ENCODE measurements at regions not wholly inside any gene's neighbourhood (a gene's known extent, or its start where the extent isn't known, plus 50 kb on each side); places are given as distances from the start of the nearest gene placed in this dataset.
"Not testable (repeated sequence)": the region's sequence is repeated elsewhere in the genome, so short reads cannot be mapped to it uniquely, and the experiment has no call there.

GRCh38 chr13:75961911-75962310, 325.8 kb downstream of the LMO7 start:
- no peak for DNase-seq

- no peak for DNase-seq
Measured at GRCh38 chr13:75960538-75960994, 324.4 kb downstream of the LMO7 start.

- DNase-seq: no peak
Measured at GRCh38 chr13:75959861-75960481, 323.8 kb downstream of the LMO7 start.

GRCh38 chr13:75953589-75953988, 317.5 kb downstream of the LMO7 start:
- not testable (repeated sequence) for DNase-seq

- DNase-seq: no peak
Measured at GRCh38 chr13:75947448-75947847, 311.3 kb downstream of the LMO7 start.

- DNase-seq: no peak
Measured at GRCh38 chr13:75946536-75947284, 310.6 kb downstream of the LMO7 start.

DNA sequence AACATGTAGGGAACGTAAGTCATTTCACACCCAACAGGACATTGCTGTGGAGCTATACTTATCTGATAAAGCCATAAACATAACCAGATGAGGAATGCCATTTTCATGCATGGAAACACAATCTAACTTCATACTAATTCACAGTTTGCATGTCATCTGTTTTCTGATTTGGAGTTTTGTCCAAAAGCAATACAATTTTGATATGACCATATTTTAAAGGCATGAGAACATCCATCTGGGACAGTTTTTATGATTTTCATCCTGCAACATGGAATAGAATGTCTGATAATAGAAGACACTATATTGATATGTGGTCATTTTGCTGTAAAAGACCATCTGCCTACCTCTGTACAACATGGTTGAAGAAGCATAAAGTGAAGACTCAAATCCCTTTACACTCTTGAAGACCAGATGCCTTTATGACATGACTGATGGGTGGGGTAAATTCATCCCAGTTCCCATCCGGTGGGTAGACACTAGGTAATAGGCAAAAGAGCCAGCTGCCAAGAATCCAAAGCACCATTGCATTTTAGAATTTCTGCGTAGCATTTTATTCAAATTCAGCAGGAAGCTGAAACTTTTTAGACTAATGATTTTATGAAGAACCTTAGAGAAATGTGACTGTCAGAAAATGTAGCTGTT, 309.8 kb downstream of the LMO7 start:
- no peak for DNase-seq

GRCh38 chr13:75938811-75939560, 302.9 kb downstream of the LMO7 start:
- no peak for DNase-seq

DNA sequence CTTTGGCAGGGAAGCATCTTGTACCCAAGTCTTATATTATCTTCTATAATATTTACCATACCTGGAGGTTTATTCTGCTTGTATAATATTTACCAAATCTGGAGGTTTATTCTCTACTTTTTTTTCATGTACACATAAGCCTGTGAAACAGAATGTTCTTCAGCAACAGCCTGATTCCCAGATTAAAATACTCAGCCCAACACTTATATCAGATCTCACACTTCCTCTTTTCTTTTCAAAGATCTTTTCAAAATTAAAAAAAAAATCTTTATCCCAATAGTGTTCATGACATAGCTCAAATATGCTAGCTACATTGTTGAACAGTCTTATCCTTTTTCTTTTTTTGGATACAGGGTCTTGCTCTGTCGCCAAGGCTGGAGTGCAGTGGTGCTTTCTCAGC, 300.7 kb downstream of the LMO7 start:
- DNase-seq: no peak

DNA sequence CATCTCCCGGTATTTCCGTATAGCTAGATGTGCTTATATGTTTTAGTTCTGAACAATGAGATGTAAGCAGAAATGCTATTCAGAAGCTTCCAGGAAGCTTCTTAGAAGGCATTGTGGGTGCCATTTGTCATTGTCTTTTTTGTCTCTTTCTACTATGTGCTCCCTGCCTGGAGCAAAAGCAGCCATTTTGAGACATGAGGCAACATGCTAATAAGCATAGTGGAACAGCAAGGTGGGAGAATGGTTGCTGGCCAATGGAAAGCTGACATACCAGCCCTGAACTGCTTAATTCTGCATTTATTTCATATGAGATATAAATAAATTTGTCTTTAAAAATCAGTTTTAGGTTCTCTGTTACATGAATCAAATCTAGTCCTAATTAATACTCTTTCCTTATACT, 299.7 kb downstream of the LMO7 start:
- no peak for DNase-seq

- DNase-seq: no peak
Measured at GRCh38 chr13:75934889-75935288, 298.8 kb downstream of the LMO7 start.

GRCh38 chr13:75932636-75933035, 296.5 kb downstream of the LMO7 start:
- no peak for DNase-seq

- no peak for DNase-seq
Measured at GRCh38 chr13:75931116-75931515, 295.0 kb downstream of the LMO7 start.

DNA sequence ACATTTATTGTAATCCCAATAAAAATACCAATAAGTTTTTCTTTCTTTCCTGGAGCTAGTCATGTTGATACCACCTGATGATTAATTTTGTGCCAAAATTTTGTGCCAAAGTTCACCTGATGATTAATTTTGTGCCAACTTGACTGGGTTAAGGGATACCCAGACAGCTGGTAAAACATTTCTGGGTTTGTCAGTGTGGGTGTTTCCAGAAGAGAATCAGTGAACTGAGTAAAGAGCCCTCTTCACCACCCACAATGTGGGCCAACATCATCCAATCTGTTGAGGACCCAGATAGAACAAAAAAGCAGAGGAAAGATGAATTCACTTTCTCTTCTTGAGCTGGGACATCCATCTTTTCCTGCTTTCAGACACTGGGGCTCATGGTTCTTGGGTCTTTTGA, 292.9 kb downstream of the LMO7 start:
- no peak for DNase-seq

GRCh38 chr13:75927183-75927669, 291.1 kb downstream of the LMO7 start:
- DNase-seq: no peak

GRCh38 chr13:75920536-75920935, 284.4 kb downstream of the LMO7 start:
- no peak for DNase-seq

DNA sequence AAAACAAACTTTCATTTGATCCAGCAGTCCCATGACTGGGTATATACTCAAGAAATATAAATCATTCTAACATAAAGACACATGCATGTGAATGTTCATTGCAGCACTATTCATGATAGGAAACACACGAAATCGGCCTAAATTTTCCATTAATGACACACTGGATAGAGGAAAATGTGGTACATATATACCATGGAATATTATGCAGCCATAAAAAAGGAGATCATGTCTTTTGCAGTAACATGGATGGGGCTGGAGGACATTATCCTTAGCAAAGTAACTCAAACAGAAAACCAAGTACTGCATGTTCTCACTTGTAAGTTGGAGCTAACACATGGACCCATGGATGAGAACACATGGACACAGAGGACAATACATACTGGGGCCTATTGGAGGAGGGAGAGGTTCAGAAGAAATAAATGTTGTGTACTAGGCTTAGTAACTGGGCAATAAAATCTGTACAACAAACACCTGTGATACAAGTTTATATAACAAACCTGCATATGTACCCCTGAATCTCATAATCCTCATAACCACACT, 283.6 kb downstream of the LMO7 start:
- no peak for DNase-seq

GRCh38 chr13:75915066-75915465, 278.9 kb downstream of the LMO7 start:
- no peak for DNase-seq

DNA sequence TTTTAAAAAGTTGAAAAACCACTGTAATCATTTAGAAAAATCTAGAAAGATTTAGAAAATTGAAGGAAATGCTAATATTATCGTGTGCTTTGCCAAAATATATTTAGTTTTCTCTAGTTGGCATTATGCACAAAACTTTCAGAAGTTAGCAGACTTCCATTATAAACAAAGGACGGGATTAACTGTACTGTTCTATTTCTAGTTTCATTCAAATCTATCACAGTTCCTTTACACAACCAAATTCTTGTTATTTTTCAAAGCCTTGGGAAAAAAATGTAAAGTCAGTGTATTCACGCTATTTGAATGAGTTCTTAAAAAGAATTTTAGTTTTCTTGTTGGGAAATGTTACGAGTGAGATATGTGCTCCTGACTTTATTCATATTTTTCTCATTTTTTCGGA, 277.8 kb downstream of the LMO7 start:
- no peak for DNase-seq

- DNase-seq: no peak
Measured at GRCh38 chr13:75910591-75910990, 274.5 kb downstream of the LMO7 start.
